H1 (cell line): ENCODE measurements at regions not wholly inside any gene's neighbourhood (a gene's known extent, or its start where the extent isn't known, plus 50 kb on each side); places are given as distances from the start of the nearest gene placed in this dataset.

Source experiments
- ATF3 ChIP-seq: IDR thresholded peaks from 2 replicates; pipeline ENCODE4 v1.6.1; 2011; ENCODE audit warnings: low read depth, mild to moderate bottlenecking, low read length; ENCODE audit not compliant: insufficient read depth
- EGR1 ChIP-seq: IDR thresholded peaks from 2 replicates; pipeline ENCODE4 v1.6.1; 2011; ENCODE audit warnings: low read depth, low read length, borderline replicate concordance
- EZH2 ChIP-seq: fragments of 200-600 bp; sonication (generic); IDR thresholded peaks from 2 replicates; pipeline ENCODE4 v1.7.1; 2012; ENCODE audit warnings: low read depth, mild to moderate bottlenecking, moderate library complexity, low read length, inconsistent platforms; ENCODE audit not compliant: severe bottlenecking
- GABPA ChIP-seq: IDR thresholded peaks from 2 replicates; pipeline ENCODE4 v1.6.1; 2011; ENCODE audit warnings: mild to moderate bottlenecking, low read length, moderate library complexity, borderline replicate concordance; ENCODE audit not compliant: insufficient read depth
- PHF8 ChIP-seq: fragments of 200-600 bp; sonication (generic); conservative IDR thresholded peaks from 2 replicates; pipeline ENCODE4 v1.7.1; 2012; ENCODE audit warnings: low read depth, mild to moderate bottlenecking, inconsistent platforms, low read length, moderate library complexity
- POLR2A ChIP-seq, 2 experiments: IDR thresholded peaks; 1 replicate in 1 of 2; 2 replicates in 1 of 2; pipeline ENCODE4 v1.6.1; 2011; ENCODE audit warnings: low read depth in 2 of 2, low read length in 2 of 2, mild to moderate bottlenecking in 2 of 2; ENCODE audit errors: control extremely low read depth in 1 of 2
- TF ChIP-seq, protein P1 (sequence below), 3 experiments: IDR thresholded peaks; 1 replicate in 2 of 3; 2 replicates in 1 of 3; pipeline versions ENCODE4 v1.5.1 to v1.6.1; 2011; ENCODE audit warnings: low read length in 3 of 3, mild to moderate bottlenecking in 3 of 3, inconsistent platforms in 2 of 3, low read depth in 1 of 3, moderate library complexity in 1 of 3; ENCODE audit not compliant: insufficient read depth in 1 of 3; ENCODE audit errors: control extremely low read depth in 1 of 3

DNA sequence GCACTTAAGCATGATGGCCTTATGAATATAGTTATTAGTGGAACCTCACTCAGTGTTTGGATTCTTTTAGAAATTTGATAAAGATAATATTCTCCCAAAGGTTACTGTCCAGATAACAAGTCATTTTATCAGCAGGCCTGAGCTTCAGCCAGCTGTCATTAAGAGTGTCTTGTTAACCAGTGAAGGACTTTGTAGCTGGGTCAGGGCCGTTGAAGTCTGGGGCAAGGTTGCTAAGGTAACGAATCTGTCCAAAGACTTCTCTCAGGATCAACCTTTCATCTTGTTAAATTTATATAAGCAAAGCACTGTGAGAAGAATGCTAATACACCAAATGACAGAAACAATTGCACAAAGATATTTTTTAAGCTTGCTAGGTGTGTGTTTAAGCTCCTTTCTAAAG, 271.3 kb upstream of the TMPO start:
- no peak for TF ChIP-seq PHF8
- TF ChIP-seq, protein P1, sequence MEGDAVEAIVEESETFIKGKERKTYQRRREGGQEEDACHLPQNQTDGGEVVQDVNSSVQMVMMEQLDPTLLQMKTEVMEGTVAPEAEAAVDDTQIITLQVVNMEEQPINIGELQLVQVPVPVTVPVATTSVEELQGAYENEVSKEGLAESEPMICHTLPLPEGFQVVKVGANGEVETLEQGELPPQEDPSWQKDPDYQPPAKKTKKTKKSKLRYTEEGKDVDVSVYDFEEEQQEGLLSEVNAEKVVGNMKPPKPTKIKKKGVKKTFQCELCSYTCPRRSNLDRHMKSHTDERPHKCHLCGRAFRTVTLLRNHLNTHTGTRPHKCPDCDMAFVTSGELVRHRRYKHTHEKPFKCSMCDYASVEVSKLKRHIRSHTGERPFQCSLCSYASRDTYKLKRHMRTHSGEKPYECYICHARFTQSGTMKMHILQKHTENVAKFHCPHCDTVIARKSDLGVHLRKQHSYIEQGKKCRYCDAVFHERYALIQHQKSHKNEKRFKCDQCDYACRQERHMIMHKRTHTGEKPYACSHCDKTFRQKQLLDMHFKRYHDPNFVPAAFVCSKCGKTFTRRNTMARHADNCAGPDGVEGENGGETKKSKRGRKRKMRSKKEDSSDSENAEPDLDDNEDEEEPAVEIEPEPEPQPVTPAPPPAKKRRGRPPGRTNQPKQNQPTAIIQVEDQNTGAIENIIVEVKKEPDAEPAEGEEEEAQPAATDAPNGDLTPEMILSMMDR (IDR thresholded peaks at IDR 0.05; ENCODE audit: control extremely low read depth in 1 of 3, insufficient read depth in 1 of 3, low read depth in 1 of 3, low read length in 3 of 3) = no peak
- no peak for TF ChIP-seq ATF3
- no peak for TF ChIP-seq POLR2A (IDR thresholded peaks at IDR 0.05; ENCODE audit: control extremely low read depth in 1 of 2, low read depth in 2 of 2, low read length in 2 of 2)
- TF ChIP-seq EGR1 = no peak
- TF ChIP-seq EZH2 = no peak
- TF ChIP-seq GABPA = no peak
